ENCODE measurements at regions not wholly inside any gene's neighbourhood (a gene's known extent, or its start where the extent isn't known, plus 50 kb on each side); places are given as distances from the start of the nearest gene placed in this dataset.

- Histone ChIP-seq H3K4me2 (ENCODE audit: low read length) (no peak overlapping the region), H3K9ac (ENCODE audit: low read length) (no peak overlapping the region), H3F3A (ENCODE audit: insufficient read depth, low read length, poor library complexity, severe bottlenecking) (no peaks in the 10 kb centered on the region), H3K27me3 (ENCODE audit: insufficient read depth, low read depth, low read length) (no peaks in the 10 kb centered on the region), H3K36me3 (ENCODE audit: insufficient read depth, low read length) (no peaks in the 10 kb centered on the region), H3K79me2 (replicated peaks; ENCODE audit: insufficient read depth, low read length) (no peaks in the 10 kb centered on the region), H2AFZ (ENCODE audit: low read depth, low read length) (no peak overlapping the region), H3K27ac (ENCODE audit: low read length) (no peak overlapping the region), H3K4me3 (ENCODE audit: low read length) (no peak overlapping the region), H4K20me1 (ENCODE audit: insufficient read depth) (no peaks in the 10 kb centered on the region), H3K9me2 (ENCODE audit: insufficient read depth, low read length) (no peaks in the 10 kb centered on the region), H3K9me3 (ENCODE audit: low read length) (no peaks in the 10 kb centered on the region)
- TF ChIP-seq EZH2 (IDR thresholded peaks at IDR 0.05; ENCODE audit: borderline replicate concordance, insufficient read depth, low read length, poor library complexity, severe bottlenecking): no peak
- no peak for TF ChIP-seq SMC3 (conservative IDR thresholded peaks at IDR 0.05; ENCODE audit: poor library complexity)
- TF ChIP-seq TAF1 (IDR thresholded peaks at IDR 0.05; ENCODE audit: low read depth): no peak
- TF ChIP-seq RAD21 (conservative IDR thresholded peaks at IDR 0.05): no peak
- no peak for TF ChIP-seq MXI1 (conservative IDR thresholded peaks at IDR 0.05; ENCODE audit: poor library complexity, severe bottlenecking)
- no peak for TF ChIP-seq EP300 (conservative IDR thresholded peaks at IDR 0.05; ENCODE audit: poor library complexity, severe bottlenecking)
- no peak for TF ChIP-seq POLR2AphosphoS5 (IDR thresholded peaks at IDR 0.05)
- no peak for TF ChIP-seq CTCF (IDR thresholded peaks at IDR 0.05; ENCODE audit: poor library complexity, severe bottlenecking)
- TF ChIP-seq REST (IDR thresholded peaks at IDR 0.05; ENCODE audit: borderline replicate concordance): no peak
Measured at GRCh38 chr4:138105331-138105730, 136.8 kb downstream of the SLC7A11 start.

- no peaks in the 10 kb centered on the region for H3F3A ChIP-seq (ENCODE audit: insufficient read depth, low read length, poor library complexity, severe bottlenecking)
- H3K79me2 ChIP-seq (replicated peaks; ENCODE audit: insufficient read depth, low read length): no peaks in the 10 kb centered on the region
- H3K27me3 ChIP-seq (ENCODE audit: insufficient read depth, low read depth, low read length): no peaks in the 10 kb centered on the region
- H3K4me3 ChIP-seq (ENCODE audit: low read length): no peak overlapping the region
- H3K9me2 ChIP-seq (ENCODE audit: insufficient read depth, low read length): no peaks in the 10 kb centered on the region
- no peaks in the 10 kb centered on the region for H3K9me3 ChIP-seq (ENCODE audit: low read length)
- TF ChIP-seq RAD21 (conservative IDR thresholded peaks at IDR 0.05) (no peak), EP300 (conservative IDR thresholded peaks at IDR 0.05; ENCODE audit: poor library complexity, severe bottlenecking) (no peak), MXI1 (conservative IDR thresholded peaks at IDR 0.05; ENCODE audit: poor library complexity, severe bottlenecking) (no peak), REST (IDR thresholded peaks at IDR 0.05; ENCODE audit: borderline replicate concordance) (no peak), EZH2 (IDR thresholded peaks at IDR 0.05; ENCODE audit: borderline replicate concordance, insufficient read depth, low read length, poor library complexity, severe bottlenecking) (no peak), SMC3 (conservative IDR thresholded peaks at IDR 0.05; ENCODE audit: poor library complexity) (no peak), CTCF (IDR thresholded peaks at IDR 0.05; ENCODE audit: poor library complexity, severe bottlenecking) (no peak), POLR2AphosphoS5 (IDR thresholded peaks at IDR 0.05) (no peak), TAF1 (IDR thresholded peaks at IDR 0.05; ENCODE audit: low read depth) (no peak)
- H3K36me3 ChIP-seq (ENCODE audit: insufficient read depth, low read length): no peaks in the 10 kb centered on the region
- H4K20me1 ChIP-seq (ENCODE audit: insufficient read depth): no peaks in the 10 kb centered on the region
- no peak overlapping the region for H3K9ac ChIP-seq (ENCODE audit: low read length)
- no peak overlapping the region for H2AFZ ChIP-seq (ENCODE audit: low read depth, low read length)
- no peak overlapping the region for H3K27ac ChIP-seq (ENCODE audit: low read length)
- H3K4me2 ChIP-seq (ENCODE audit: low read length): no peak overlapping the region
Measured at GRCh38 chr4:138104284-138104680, 137.9 kb downstream of the SLC7A11 start.
